HG03039 (cell line): ENCODE measurements at regions not wholly inside any gene's neighbourhood (a gene's known extent, or its start where the extent isn't known, plus 50 kb on each side); places are given as distances from the start of the nearest gene placed in this dataset.
A peak's percentile ranks its signal among the peaks of the same experiment; 100 is the strongest.

Experiments used
- ATAC-seq: cut with Tn5 transposase; IDR thresholded peaks from one replicate; pipeline ENCODE4 v1.9.1; 2021; ENCODE audit warnings: mild to moderate bottlenecking, moderate library complexity; ENCODE audit not compliant: unreplicated experiment

- ATAC-seq: no peak
Measured at GRCh38 chrX:150163221-150163930, 199.7 kb upstream of the MAMLD1 start.

- ATAC-seq: no peak
Measured at GRCh38 chrX:150163956-150164726, 199.0 kb upstream of the MAMLD1 start.

DNA sequence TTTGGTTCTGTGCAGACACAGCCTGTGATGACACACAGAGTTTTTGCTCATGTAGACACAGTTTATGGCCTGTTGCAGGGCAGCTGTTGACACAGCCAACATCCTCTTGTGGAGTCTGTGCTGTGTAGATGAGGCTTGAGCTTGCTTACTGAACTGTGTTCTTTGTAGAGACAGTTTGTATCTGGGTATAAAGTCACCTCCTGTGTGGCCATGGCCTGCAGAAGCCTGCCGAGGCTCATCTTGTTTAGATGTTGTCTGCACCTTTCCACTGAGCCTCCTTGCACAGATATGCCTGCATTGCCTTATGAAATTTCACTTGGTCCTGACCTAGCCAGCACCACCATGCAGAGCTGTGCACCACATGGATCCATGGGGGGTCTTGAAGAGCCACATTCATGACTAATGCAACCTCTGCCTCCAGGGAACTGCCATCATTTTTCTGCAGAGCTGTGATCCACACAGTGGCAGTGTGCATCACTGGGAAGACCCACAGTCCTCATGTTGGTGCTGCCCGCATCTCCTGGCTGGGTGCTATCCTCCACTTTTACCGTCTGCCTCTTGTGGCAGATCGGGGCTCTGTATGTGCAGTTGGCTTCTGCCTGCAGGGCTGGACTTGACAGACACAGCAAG, 198.0 kb upstream of the MAMLD1 start:
- no peak for ATAC-seq

GRCh38 chrX:150165776-150166610, 197.1 kb upstream of the MAMLD1 start:
- ATAC-seq: no peak

GRCh38 chrX:150167482-150168324, 195.4 kb upstream of the MAMLD1 start:
- no peak for ATAC-seq

GRCh38 chrX:150182161-150182560, 181.0 kb upstream of the MAMLD1 start:
- no peak for ATAC-seq

- no peak for ATAC-seq
Measured at GRCh38 chrX:150184491-150184890, 178.6 kb upstream of the MAMLD1 start.

DNA sequence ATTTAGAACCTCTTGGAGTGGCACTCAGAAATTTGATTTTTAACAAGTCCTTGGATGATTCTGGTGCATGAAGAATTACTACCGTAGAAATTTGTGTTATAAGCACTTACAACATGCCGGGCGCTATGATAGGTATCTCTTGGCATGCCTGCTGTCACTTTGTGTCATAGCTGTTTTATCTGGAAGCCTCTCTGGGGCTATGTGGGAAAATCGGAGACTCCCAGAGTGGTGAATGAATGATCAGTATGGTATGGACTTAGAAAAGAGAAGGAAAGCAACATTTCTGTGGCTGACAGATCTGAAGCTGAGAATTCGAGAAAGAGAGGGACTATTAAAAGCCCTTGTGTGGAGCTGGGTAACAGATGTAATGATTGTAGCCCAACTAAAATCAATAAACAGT, 177.4 kb upstream of the MAMLD1 start:
- no peak for ATAC-seq

DNA sequence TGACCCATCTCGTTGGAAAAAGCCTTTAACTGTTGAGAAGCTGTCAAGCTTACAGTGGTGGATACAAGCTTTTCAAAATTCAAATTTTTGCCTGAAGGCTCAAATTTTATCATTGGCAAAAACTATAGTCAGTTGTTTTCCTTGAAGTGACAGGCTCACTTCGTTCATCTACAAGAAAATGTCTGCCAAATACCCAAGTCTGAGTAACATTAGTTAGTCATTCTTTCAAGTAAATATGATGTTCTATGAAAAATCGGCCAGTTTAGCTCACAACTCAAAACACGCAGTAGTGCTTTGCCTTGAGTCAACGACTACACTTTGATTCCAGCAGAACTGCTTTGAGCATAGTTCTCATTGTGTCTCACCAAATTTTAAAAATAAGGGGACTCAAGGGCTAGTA, 170.3 kb upstream of the MAMLD1 start:
- no peak for ATAC-seq

DNA sequence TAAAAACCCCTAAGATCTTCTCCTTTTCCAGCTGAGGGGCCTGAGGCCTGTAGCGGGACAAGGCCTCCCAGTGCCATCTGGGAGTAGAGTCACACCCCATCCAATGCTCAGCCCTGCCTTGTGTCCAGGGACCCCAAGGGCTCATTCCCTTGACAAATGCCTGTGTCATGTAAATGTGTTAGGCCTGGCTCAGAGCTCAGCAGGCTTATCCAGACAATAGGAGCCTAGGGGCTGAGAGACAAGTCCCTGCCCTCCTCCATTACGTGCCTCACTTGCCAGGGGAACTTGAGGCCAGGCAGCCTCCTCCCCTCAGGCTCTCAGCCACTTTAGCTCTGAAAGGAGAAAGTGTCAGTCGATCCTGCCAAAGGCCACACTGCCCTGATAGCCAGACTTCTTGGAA, 166.8 kb upstream of the MAMLD1 start:
- ATAC-seq: no peak

DNA sequence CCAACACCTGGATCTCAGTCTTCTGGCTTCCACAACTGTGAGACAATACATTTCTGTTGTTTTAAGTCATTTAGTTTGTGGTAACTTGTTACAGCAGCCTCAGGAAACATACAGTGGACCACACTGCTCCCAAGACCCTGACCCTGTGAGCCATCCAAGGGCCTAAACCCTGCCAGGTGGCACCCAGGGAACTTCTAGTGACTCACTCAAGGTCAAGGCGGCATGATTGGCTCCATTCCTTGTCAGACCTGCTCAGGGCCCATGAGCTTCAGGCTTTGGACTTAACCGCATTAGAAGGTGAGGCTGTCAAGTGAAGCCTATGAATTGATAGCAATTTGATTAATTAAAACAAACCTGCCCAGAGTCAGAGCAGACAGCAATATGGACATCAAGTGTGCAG, 165.7 kb upstream of the MAMLD1 start:
- ATAC-seq: no peak

- no peak for ATAC-seq
Measured at GRCh38 chrX:150198776-150199175, 164.3 kb upstream of the MAMLD1 start.

DNA sequence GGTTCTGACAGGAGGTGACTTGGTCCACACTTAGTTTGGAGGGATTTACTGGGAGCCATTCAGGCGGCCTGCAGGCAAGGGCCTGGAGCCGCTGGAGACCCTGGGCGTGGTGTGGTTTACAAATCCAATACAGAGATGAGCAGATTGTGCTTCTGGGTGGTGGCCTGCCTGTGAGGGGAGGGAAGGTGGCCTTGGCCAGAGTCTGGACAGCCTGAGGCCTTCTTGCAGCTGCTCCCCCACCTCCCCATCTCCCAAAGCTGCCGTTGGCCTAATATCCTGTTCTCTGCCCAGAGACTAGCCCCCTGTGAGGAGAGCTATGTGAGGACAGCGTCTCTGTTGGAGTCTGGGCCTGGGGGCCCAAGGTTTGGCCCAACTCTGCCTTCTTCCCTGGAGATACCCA, 163.9 kb upstream of the MAMLD1 start:
- ATAC-seq: no peak

GRCh38 chrX:150199803-150200202, 163.3 kb upstream of the MAMLD1 start:
- no peak for ATAC-seq

DNA sequence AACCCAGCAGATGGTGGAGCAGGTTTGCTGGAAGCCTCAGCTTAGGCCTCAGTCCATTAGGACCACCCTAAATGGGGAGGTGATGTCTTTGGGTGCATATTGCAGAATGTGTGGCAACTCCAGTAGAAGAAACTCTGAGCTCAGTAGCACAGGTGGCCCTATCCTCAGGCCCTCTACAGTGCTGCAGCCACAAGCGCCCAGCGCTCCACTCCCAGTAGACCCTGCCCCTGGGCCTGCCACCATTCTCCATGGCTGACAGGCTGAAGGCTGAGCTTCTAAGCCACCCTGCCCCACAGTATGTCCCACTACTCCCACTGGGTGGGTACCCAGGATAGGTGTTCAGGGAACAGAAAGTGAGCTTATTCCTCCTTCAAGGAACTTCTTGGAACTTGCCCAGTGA, 162.8 kb upstream of the MAMLD1 start:
- ATAC-seq: no peak

DNA sequence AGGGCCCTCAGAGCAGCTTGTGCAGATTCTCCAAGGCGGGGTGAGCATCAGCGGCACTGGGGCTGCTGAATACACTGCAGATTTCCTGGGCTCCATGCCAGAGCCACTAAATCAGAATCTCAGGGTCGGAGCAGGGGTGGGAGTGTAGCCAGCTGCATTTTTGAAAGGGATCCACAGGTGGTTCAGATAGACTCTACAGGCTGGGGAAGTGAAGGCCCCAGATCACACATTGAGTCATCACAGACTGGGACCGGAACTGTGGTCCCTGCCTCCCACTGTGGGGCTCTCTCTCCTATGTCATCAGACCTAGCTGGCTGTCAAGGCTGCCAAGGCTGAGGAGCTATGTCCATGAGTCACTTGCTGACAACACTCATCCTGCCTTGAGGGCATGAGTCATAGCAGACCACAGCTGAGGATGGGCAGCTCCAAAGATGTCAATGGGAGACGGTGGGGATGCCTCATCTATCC, 162.3 kb upstream of the MAMLD1 start:
- peak; percentile 98 for ATAC-seq

DNA sequence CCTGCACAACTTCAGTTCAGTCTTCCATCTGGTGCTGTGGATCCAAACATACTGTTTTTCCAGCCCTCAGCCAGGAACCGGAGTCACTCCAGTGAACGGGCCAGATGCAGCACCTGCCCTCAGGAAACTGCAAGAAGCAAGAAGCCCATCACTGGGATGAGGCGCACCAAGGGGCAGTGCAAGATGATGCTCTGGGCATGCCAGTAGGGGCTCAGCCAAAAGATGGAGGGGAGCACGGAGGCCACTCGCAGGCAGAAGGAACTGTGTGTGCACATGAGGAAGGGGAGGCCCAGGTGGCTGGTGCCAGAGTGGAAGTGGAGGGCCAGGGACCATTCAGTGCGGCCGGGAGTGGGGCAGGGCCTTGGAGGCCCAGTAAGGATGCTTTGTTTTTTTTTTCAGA, 161.7 kb upstream of the MAMLD1 start:
- ATAC-seq: no peak

DNA sequence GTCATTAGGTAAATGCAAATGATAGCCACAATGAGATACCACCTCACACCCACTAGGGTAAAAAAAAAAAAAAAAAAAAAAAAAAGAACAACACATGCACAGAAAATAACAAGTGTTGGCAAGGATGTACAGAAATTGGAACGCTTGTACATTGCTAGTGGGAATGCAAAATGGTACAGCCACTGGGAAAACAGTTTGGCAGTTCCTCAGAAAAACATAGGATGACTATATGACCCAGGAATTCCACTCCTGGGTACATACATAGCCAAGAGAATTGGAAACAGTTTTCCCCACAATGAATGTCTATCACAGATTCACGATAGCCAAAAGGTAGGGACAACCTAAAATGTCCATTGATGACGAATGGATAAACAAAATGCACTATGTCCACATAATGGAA, 161.3 kb upstream of the MAMLD1 start:
- ATAC-seq: no peak

GRCh38 chrX:150202641-150203247, 160.4 kb upstream of the MAMLD1 start:
- no peak for ATAC-seq

DNA sequence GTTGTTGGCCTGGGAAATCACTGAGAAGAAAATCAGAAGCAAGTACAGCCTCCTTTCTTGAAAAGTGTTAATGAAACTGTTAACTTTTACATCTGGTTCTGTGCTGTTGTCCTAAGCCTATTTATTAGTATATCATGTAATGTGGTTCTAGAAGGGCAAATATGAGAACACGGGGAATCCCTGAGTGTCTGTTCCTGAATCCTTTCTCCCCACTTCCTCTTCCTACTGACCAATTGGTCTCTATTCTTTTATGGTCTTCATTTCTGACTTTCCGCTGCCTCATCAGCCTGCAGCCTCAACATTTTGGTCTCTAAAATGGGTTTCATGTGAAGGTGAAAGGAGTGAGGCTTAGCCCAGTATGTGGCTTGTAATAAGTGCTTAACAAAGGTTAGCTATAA, 159.9 kb upstream of the MAMLD1 start:
- ATAC-seq: no peak
